Uterus (tissue), 3 donors: ENCODE measurements at regions not wholly inside any gene's neighbourhood (a gene's known extent, or its start where the extent isn't known, plus 50 kb on each side); places are given as distances from the start of the nearest gene placed in this dataset.

ENCODE experiments used
- DNase-seq, 2 donors: peaks; one replicate each; pipeline ENCODE4 v3.0.0-alpha.2; 2019 to 2020
- H3K27ac ChIP-seq, 2 donors: fragments of 200-600 bp; sonication (generic); 1 replicate in 1 of 2; 2 replicates in 1 of 2; pipeline ENCODE4 v1.5.1; 2016 to 2018
- H3K27me3 ChIP-seq, 2 donors: fragments of 200-600 bp; sonication (generic); one replicate each; pipeline ENCODE4 v1.5.1; 2018 to 2019; ENCODE audit warnings: control low read depth in 1 of 2
- H3K36me3 ChIP-seq, 2 donors: fragments of 200-600 bp; sonication (generic); one replicate each; pipeline ENCODE4 v1.5.1; 2019; ENCODE audit warnings: control low read depth in 1 of 2
- H3K4me1 ChIP-seq, 2 donors: fragments of 200-600 bp; sonication (generic); one replicate each; pipeline ENCODE4 v1.5.1; 2018 to 2019; ENCODE audit warnings: control low read depth in 1 of 2
- H3K4me3 ChIP-seq, 2 donors: fragments of 200-600 bp; sonication (generic); 1 replicate in 1 of 2; 2 replicates in 1 of 2; pipeline ENCODE4 v1.5.1; 2018 to 2019; ENCODE audit warnings: mild to moderate bottlenecking in 1 of 2
- H3K9me3 ChIP-seq, 2 donors: fragments of 200-600 bp; sonication (generic); one replicate each; pipeline ENCODE4 v1.5.1; 2019; ENCODE audit warnings: control low read depth in 1 of 2
- CTCF ChIP-seq, 4 experiments: fragments of 200-600 bp in 2 of 4; fragments of 450-650 bp in 2 of 4; sonication (generic) in 2 of 4; IDR thresholded peaks; one replicate each; pipeline ENCODE4 v1.5.1; 2016 to 2019; ENCODE audit warnings: antibody characterized with exemption in 4 of 4, mild to moderate bottlenecking in 2 of 4, moderate library complexity in 1 of 4
- POLR2A ChIP-seq, 2 donors: fragments of 450-650 bp; IDR thresholded peaks; one replicate each; pipeline ENCODE4 v1.6.1; 2016; ENCODE audit warnings: antibody characterized with exemption in 2 of 2, mild to moderate bottlenecking in 1 of 2, moderate library complexity in 1 of 2
- intact Hi-C: fragments of 100-400 bp; cut with DNase I; formaldehyde crosslinking; loops from one replicate; pipeline ENCODE4 v1.15.1; 2023; ENCODE audit warnings: low total_unique reads
- donor health status: DM: yes; HTN: yes; CAD: no.

- Histone ChIP-seq H3K4me3 (no peak overlapping the region), H3K27me3 (no peaks in the 10 kb centered on the region), H3K4me1 (no peaks in the 10 kb centered on the region), H3K9me3 (no peaks in the 10 kb centered on the region), H3K27ac (no peak overlapping the region), H3K36me3 (no peaks in the 10 kb centered on the region)
- TF ChIP-seq POLR2A (IDR thresholded peaks at IDR 0.05) (no peak), CTCF (IDR thresholded peaks at IDR 0.05) (no peak)
- intact Hi-C loops, result no loop called here
- no peak for DNase-seq
Observed at GRCh38 chr9:23496489-23497136, 329.4 kb downstream of the ELAVL2 start.

DNA sequence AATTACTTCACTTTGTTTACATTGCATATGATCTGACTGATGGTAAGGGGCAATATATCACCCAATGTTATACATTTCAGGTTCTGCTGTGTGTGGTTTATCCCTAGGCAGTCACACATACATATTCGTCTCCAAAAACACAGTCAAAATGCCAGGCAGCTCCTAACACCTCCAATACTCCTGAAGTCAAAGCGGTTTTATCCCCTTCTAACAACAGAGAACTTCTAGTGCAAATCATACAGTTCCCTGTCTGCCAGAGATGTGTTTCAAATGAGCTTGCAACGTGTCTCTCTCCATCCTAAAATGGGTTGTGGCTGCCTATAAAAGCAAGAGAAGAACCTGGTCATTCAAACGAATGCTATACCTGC, 328.9 kb downstream of the ELAVL2 start:
- Histone ChIP-seq H3K27me3 (no peaks in the 10 kb centered on the region), H3K36me3 (no peaks in the 10 kb centered on the region), H3K4me1 (no peaks in the 10 kb centered on the region), H3K27ac (no peak overlapping the region), H3K9me3 (no peaks in the 10 kb centered on the region), H3K4me3 (no peak overlapping the region)
- DNase-seq, result no peak
- intact Hi-C loops, result no loop called here
- TF ChIP-seq POLR2A (IDR thresholded peaks at IDR 0.05), result no peak
- TF ChIP-seq CTCF (IDR thresholded peaks at IDR 0.05), result no peak

DNA sequence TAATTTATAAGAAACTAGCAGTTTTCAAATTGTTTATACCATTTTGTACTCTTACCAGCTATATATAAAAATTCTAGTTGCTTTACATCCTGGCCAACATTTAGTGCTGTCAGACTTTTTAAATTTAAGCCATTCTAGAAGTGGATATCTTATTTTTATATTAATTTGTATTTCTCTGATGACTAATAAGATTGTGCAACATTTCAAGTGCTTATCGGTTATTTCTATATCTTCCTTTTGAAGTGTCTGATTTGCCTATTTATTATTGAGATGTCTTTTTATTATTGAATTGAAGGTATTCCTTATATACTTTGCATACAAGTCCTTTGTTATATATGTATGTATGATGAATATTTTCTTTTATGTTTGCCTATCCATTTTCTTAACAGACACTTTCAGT, 324.0 kb downstream of the ELAVL2 start:
- no peak for TF ChIP-seq POLR2A (IDR thresholded peaks at IDR 0.05)
- TF ChIP-seq CTCF (IDR thresholded peaks at IDR 0.05), result no peak
- intact Hi-C loops, result no loop called here

GRCh38 chr9:23522952-23523351, 303.1 kb downstream of the ELAVL2 start:
- Histone ChIP-seq H3K4me3 (no peak overlapping the region), H3K4me1 (no peaks in the 10 kb centered on the region), H3K27ac (no peak overlapping the region), H3K36me3 (no peaks in the 10 kb centered on the region), H3K9me3 (no peaks in the 10 kb centered on the region), H3K27me3 (no peaks in the 10 kb centered on the region)
- TF ChIP-seq CTCF (IDR thresholded peaks at IDR 0.05) (no peak), POLR2A (IDR thresholded peaks at IDR 0.05) (no peak)
- intact Hi-C loops, result no loop called here
- no peak for DNase-seq

More for the DNA sequence above, 324.0 kb downstream of the ELAVL2 start:
- DNase-seq, result no peak
- Histone ChIP-seq H3K27ac (no peak overlapping the region), H3K9me3 (no peaks in the 10 kb centered on the region), H3K4me3 (no peak overlapping the region), H3K27me3 (no peaks in the 10 kb centered on the region), H3K4me1 (no peaks in the 10 kb centered on the region), H3K36me3 (no peaks in the 10 kb centered on the region)

GRCh38 chr9:23524607-23525155, 301.4 kb downstream of the ELAVL2 start:
- H3K4me1 ChIP-seq, result no peaks in the 10 kb centered on the region
- TF ChIP-seq CTCF (IDR thresholded peaks at IDR 0.05), result no peak
- no peak for TF ChIP-seq POLR2A (IDR thresholded peaks at IDR 0.05)
- no peak overlapping the region for H3K27ac ChIP-seq
- H3K4me3 ChIP-seq, result no peak overlapping the region
- H3K9me3 ChIP-seq, result no peaks in the 10 kb centered on the region
- intact Hi-C loops, result no loop called here
- no peak for DNase-seq
- no peaks in the 10 kb centered on the region for H3K27me3 ChIP-seq
- no peaks in the 10 kb centered on the region for H3K36me3 ChIP-seq
